IMR-90 (cell line): ENCODE measurements at regions not wholly inside any gene's neighbourhood (a gene's known extent, or its start where the extent isn't known, plus 50 kb on each side); places are given as distances from the start of the nearest gene placed in this dataset.

Source experiments
- ATAC-seq: fragments of 200-7000 bp; cut with Tn5 transposase; 2 replicates; pipeline ENCODE4 v1.9.1; 2020; ENCODE audit warnings: low read depth, mild to moderate bottlenecking, moderate library complexity
- BruUV-seq: library from RNA; stranded (reverse); fragments of 400-500 nt; replicated peaks from 2 replicates; lab custom pipeline; 2021; lab: Mats Ljungman, UMichigan
- CTCF ChIA-PET: fragments of 300-600 bp; formaldehyde crosslinking; extraction: SDS; loops from one replicate; lab custom pipeline; 2021; ENCODE audit warnings: antibody characterized with exemption; lab: Yijun Ruan, JAX
- POLR2A ChIA-PET: fragments of 300-600 bp; sonication (Branson Sonifier 250); formaldehyde crosslinking; loops from one replicate; lab custom pipeline; 2022; ENCODE audit warnings: antibody characterized with exemption; ENCODE audit not compliant: unreplicated experiment; lab: Charles Lee
- DNase-seq: peaks from one replicate; pipeline ENCODE4 v3.0.0; 2013
- H2AFZ ChIP-seq: replicated peaks from 2 replicates; pipeline ENCODE3; 2013; ENCODE audit warnings: low read length, mild to moderate bottlenecking; ENCODE audit not compliant: poor library complexity
- H2AK5ac ChIP-seq: 2 replicates; pipeline ENCODE4 v1.6.1; 2013; ENCODE audit warnings: low read depth, low read length, inconsistent platforms
- H2AK9ac ChIP-seq: replicated peaks from 2 replicates; pipeline ENCODE3; 2013; ENCODE audit warnings: mild to moderate bottlenecking, low read depth, low read length, moderate library complexity; ENCODE audit not compliant: poor library complexity
- H2BK120ac ChIP-seq: 2 replicates; pipeline ENCODE4 v1.6.1; 2013; ENCODE audit warnings: low read depth, low read length, inconsistent platforms
- H2BK15ac ChIP-seq: 3 replicates; pipeline ENCODE4 v1.6.1; 2013; ENCODE audit warnings: low read depth, low read length, inconsistent platforms
- H2BK20ac ChIP-seq: 2 replicates; pipeline ENCODE4 v1.6.1; 2013; ENCODE audit warnings: low read depth, mild to moderate bottlenecking, inconsistent platforms, low read length, moderate library complexity
- H2BK5ac ChIP-seq: 2 replicates; pipeline ENCODE4 v1.6.1; 2013; ENCODE audit warnings: mild to moderate bottlenecking, low read depth, low read length, inconsistent platforms; ENCODE audit not compliant: poor library complexity, severe bottlenecking
- H3K14ac ChIP-seq: replicated peaks from 2 replicates; pipeline ENCODE4 v1.6.1; 2013; ENCODE audit warnings: low read depth, low read length, inconsistent platforms
- H3K18ac ChIP-seq: 2 replicates; pipeline ENCODE4 v1.6.1; 2013; ENCODE audit warnings: low read depth, low read length, control low read depth
- H3K23ac ChIP-seq: 2 replicates; pipeline ENCODE4 v1.6.1; 2013; ENCODE audit warnings: low read depth, low read length, inconsistent platforms
- H3K27ac ChIP-seq: 2 replicates; pipeline ENCODE4 v1.5.1; 2013; ENCODE audit warnings: mild to moderate bottlenecking, control low read depth, low read length; ENCODE audit not compliant: insufficient read depth
- H3K27me3 ChIP-seq: 2 replicates; pipeline ENCODE4 v1.6.1; 2013; ENCODE audit warnings: low read length; ENCODE audit not compliant: control insufficient read depth, insufficient read depth
- H3K36me3 ChIP-seq: 2 replicates; pipeline ENCODE4 v1.6.1; 2013; ENCODE audit warnings: low read length, mixed read lengths; ENCODE audit not compliant: control insufficient read depth, insufficient read depth
- H3K4ac ChIP-seq: 2 replicates; pipeline ENCODE4 v1.6.1; 2013; ENCODE audit warnings: low read depth, low read length, inconsistent platforms
- H3K4me1 ChIP-seq: 2 replicates; pipeline ENCODE4 v1.6.1; 2013; ENCODE audit warnings: low read length, mixed read lengths; ENCODE audit not compliant: control insufficient read depth, insufficient read depth
- H3K4me2 ChIP-seq: 2 replicates; pipeline ENCODE4 v1.6.1; 2013; ENCODE audit warnings: low read depth, mild to moderate bottlenecking, control low read depth, low read length, moderate library complexity
- H3K4me3 ChIP-seq: 2 replicates; pipeline ENCODE4 v1.5.1; 2013; ENCODE audit warnings: low read depth, mild to moderate bottlenecking, control low read depth, low read length, moderate library complexity; ENCODE audit not compliant: insufficient read depth
- H3K56ac ChIP-seq: 2 replicates; pipeline ENCODE4 v1.6.1; 2013; ENCODE audit warnings: low read length, inconsistent platforms; ENCODE audit not compliant: insufficient read depth; ENCODE audit errors: extremely low read depth
- H3K79me1 ChIP-seq, 2 experiments: 2 replicates each; pipeline ENCODE4 v1.6.1; 2013; ENCODE audit warnings: low read length in 2 of 2, inconsistent platforms in 1 of 2, low read depth in 1 of 2
- H3K9ac ChIP-seq: 2 replicates; pipeline ENCODE4 v1.6.1; 2013; ENCODE audit warnings: low read depth, low read length, control low read depth
- H3K9me1 ChIP-seq: 2 replicates; pipeline ENCODE4 v1.6.1; 2013; ENCODE audit warnings: low read length, inconsistent platforms; ENCODE audit not compliant: insufficient read depth
- H3K9me3 ChIP-seq: 2 replicates; pipeline ENCODE4 v1.6.1; 2013; ENCODE audit warnings: low read length; ENCODE audit not compliant: control insufficient read depth, insufficient read depth
- H4K20me1 ChIP-seq: 2 replicates; pipeline ENCODE4 v1.6.1; 2013; ENCODE audit warnings: low read length, inconsistent platforms; ENCODE audit not compliant: insufficient read depth
- H4K5ac ChIP-seq: 2 replicates; pipeline ENCODE4 v1.6.1; 2013; ENCODE audit warnings: mild to moderate bottlenecking, low read depth, low read length, control low read depth
- H4K8ac ChIP-seq, 2 experiments: 2 replicates each; pipeline ENCODE4 v1.6.1; 2013; ENCODE audit warnings: low read depth in 2 of 2, low read length in 2 of 2, control low read depth in 1 of 2, inconsistent platforms in 1 of 2
- H4K91ac ChIP-seq: 2 replicates; pipeline ENCODE4 v1.6.1; 2013; ENCODE audit warnings: low read depth, low read length, inconsistent platforms; ENCODE audit not compliant: insufficient read depth
- BHLHE40 ChIP-seq: fragments of 150-350 bp; IDR thresholded peaks from 2 replicates; pipeline ENCODE4 v1.6.1; 2016; ENCODE audit warnings: mild to moderate bottlenecking, low read depth, low read length
- CEBPB ChIP-seq: IDR thresholded peaks from 2 replicates; pipeline ENCODE4 v1.6.1; 2012; ENCODE audit warnings: low read depth, low read length, improper control_type of control experiment
- CHD1 ChIP-seq: IDR thresholded peaks from 2 replicates; pipeline ENCODE4 v1.6.1; 2012; ENCODE audit warnings: low read depth, low read length, improper control_type of control experiment
- FOS ChIP-seq: fragments of 150-350 bp; IDR thresholded peaks from 2 replicates; pipeline ENCODE4 v1.6.1; 2016; ENCODE audit warnings: low read depth, low read length
- MAZ ChIP-seq: IDR thresholded peaks from 2 replicates; pipeline ENCODE4 v1.6.1; 2012; ENCODE audit warnings: low read depth, mild to moderate bottlenecking, low read length, improper control_type of control experiment, moderate library complexity, borderline replicate concordance
- MXI1 ChIP-seq: IDR thresholded peaks from 2 replicates; pipeline ENCODE4 v1.6.1; 2012; ENCODE audit warnings: low read depth, mild to moderate bottlenecking, low read length, moderate library complexity, borderline replicate concordance
- NFE2L2 ChIP-seq: fragments of 150-350 bp; IDR thresholded peaks from 2 replicates; pipeline ENCODE4 v1.6.1; 2016; ENCODE audit warnings: low read depth, mild to moderate bottlenecking, low read length
- POLR2A ChIP-seq: IDR thresholded peaks from 2 replicates; pipeline ENCODE4 v1.6.1; 2012; ENCODE audit warnings: mild to moderate bottlenecking, low read depth, low read length
- RAD21 ChIP-seq: IDR thresholded peaks from 2 replicates; pipeline ENCODE4 v1.6.1; 2012; ENCODE audit warnings: low read length, improper control_type of control experiment
- RCOR1 ChIP-seq: IDR thresholded peaks from 2 replicates; pipeline ENCODE4 v1.6.1; 2012; ENCODE audit warnings: mild to moderate bottlenecking, low read length, improper control_type of control experiment; ENCODE audit not compliant: insufficient replicate concordance
- RFX5 ChIP-seq: IDR thresholded peaks from 2 replicates; pipeline ENCODE4 v1.8.0; 2012; ENCODE audit warnings: low read depth, mild to moderate bottlenecking, low read length, moderate library complexity
- WGBS, 2 experiments: methylation state at CpG; one replicate each; pipeline versions ENCODE4 v1.1.5 to v1.1.7; 2013; ENCODE audit warnings: missing lambda C conversion rate in 2 of 2; ENCODE audit not compliant: insufficient read length in 1 of 2; ENCODE audit errors: extremely low coverage in 2 of 2; 5-methylcytosine and 5-hydroxymethylcytosine counted together
- dilution Hi-C: fragments of 300-500 bp; cut with HindIII; formaldehyde crosslinking; loops from one replicate; pipeline ENCODE4 v1.14.3; 2018; ENCODE audit warnings: low sequenced_read_pairs; ENCODE audit not compliant: unreplicated experiment
- in situ Hi-C: fragments of 300-500 bp; cut with MboI; formaldehyde crosslinking; loops from 3 replicates; pipeline ENCODE4 v1.14.3; 2019; ENCODE audit warnings: low sequenced_read_pairs, inconsistent platforms, mixed read lengths
- intact Hi-C: fragments of 100-400 bp; cut with micrococcal nuclease; formaldehyde crosslinking; loops from 2 replicates; pipeline ENCODE4 v1.10.0; 2022
- TF ChIP-seq, protein P1 (sequence below): fragments of 150-350 bp; IDR thresholded peaks from 2 replicates; pipeline ENCODE4 v1.6.1; 2017; ENCODE audit warnings: mild to moderate bottlenecking, antibody characterized with exemption, low read length, low read depth
- TF ChIP-seq, protein P2 (sequence below): conservative IDR thresholded peaks from 2 replicates; pipeline ENCODE4 v1.5.1; 2012; ENCODE audit warnings: mild to moderate bottlenecking, low read depth, low read length, improper control_type of control experiment
- TF ChIP-seq, protein P3 (sequence below): fragments of 150-350 bp; IDR thresholded peaks from 2 replicates; pipeline ENCODE4 v1.6.1; 2016; ENCODE audit warnings: low read depth, mild to moderate bottlenecking, low read length, moderate library complexity, borderline replicate concordance

DNA sequence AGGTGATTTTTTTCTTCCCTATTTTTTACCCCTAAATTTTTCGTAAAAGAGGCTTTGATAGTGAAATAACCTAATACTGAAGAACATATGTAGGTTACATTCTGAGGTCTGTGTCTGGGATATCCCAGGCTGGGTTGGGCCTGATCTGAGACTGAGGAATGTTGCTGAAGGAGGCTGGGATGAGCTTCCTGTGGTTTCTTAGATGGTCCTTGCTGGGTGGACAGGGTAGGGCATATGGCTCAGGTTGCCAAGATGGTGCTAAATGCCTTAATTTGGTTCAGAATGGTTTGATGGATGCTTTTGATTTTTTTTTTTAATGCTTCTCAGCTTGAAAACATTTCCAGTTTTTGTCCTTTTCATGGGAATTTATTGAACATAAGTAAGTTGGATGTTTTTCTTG is 124.6 kb upstream of the PMCH start:
- no peak overlapping the region for H3K14ac ChIP-seq
- H3K23ac ChIP-seq = no peak overlapping the region
- H3K4me2 ChIP-seq = no peak overlapping the region
- TF ChIP-seq CEBPB = no peak
- no peak for TF ChIP-seq NFE2L2
- TF ChIP-seq, protein P1, sequence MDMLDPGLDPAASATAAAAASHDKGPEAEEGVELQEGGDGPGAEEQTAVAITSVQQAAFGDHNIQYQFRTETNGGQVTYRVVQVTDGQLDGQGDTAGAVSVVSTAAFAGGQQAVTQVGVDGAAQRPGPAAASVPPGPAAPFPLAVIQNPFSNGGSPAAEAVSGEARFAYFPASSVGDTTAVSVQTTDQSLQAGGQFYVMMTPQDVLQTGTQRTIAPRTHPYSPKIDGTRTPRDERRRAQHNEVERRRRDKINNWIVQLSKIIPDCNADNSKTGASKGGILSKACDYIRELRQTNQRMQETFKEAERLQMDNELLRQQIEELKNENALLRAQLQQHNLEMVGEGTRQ = no peak
- TF ChIP-seq BHLHE40 = no peak
- TF ChIP-seq RAD21 = no peak
- no peak for TF ChIP-seq RCOR1
- no peak for TF ChIP-seq RFX5
- TF ChIP-seq MXI1 = no peak
- no peak for TF ChIP-seq POLR2A
- TF ChIP-seq MAZ = no peak
- TF ChIP-seq, protein P2, sequence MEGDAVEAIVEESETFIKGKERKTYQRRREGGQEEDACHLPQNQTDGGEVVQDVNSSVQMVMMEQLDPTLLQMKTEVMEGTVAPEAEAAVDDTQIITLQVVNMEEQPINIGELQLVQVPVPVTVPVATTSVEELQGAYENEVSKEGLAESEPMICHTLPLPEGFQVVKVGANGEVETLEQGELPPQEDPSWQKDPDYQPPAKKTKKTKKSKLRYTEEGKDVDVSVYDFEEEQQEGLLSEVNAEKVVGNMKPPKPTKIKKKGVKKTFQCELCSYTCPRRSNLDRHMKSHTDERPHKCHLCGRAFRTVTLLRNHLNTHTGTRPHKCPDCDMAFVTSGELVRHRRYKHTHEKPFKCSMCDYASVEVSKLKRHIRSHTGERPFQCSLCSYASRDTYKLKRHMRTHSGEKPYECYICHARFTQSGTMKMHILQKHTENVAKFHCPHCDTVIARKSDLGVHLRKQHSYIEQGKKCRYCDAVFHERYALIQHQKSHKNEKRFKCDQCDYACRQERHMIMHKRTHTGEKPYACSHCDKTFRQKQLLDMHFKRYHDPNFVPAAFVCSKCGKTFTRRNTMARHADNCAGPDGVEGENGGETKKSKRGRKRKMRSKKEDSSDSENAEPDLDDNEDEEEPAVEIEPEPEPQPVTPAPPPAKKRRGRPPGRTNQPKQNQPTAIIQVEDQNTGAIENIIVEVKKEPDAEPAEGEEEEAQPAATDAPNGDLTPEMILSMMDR = no peak
- TF ChIP-seq, protein P3, sequence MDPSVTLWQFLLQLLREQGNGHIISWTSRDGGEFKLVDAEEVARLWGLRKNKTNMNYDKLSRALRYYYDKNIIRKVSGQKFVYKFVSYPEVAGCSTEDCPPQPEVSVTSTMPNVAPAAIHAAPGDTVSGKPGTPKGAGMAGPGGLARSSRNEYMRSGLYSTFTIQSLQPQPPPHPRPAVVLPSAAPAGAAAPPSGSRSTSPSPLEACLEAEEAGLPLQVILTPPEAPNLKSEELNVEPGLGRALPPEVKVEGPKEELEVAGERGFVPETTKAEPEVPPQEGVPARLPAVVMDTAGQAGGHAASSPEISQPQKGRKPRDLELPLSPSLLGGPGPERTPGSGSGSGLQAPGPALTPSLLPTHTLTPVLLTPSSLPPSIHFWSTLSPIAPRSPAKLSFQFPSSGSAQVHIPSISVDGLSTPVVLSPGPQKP = no peak
- no peak for TF ChIP-seq CHD1
- no peak for TF ChIP-seq FOS
- H3K27ac ChIP-seq = no peak overlapping the region
- no peaks in the 10 kb centered on the region for H3K27me3 ChIP-seq
- DNase-seq = no peak
- CTCF ChIA-PET = no interaction called here
- no peak overlapping the region for H2AK5ac ChIP-seq
- no peaks in the 10 kb centered on the region for H3K79me1 ChIP-seq
- no CpG with 5 or more reads among the region's 1 CpG for WGBS, 2 experiments
- H4K91ac ChIP-seq = no peak overlapping the region
- BruUV-seq = no TSS peak
- H3K56ac ChIP-seq = no peak overlapping the region
- H3K36me3 ChIP-seq = no peaks in the 10 kb centered on the region
- no peak overlapping the region for H3K4ac ChIP-seq
- H3K9me3 ChIP-seq = no peaks in the 10 kb centered on the region
- in situ Hi-C loops = loop anchor here (25.0 kb wide), 1 partner anchor 165 kb away; the partner anchor contains the start of gene IGF1
- intact Hi-C loops = no loop called here
- H2BK20ac ChIP-seq = no peak overlapping the region
- H2BK5ac ChIP-seq = no peak overlapping the region
- H3K4me1 ChIP-seq = no peaks in the 10 kb centered on the region
- no peak for ATAC-seq
- no peak overlapping the region for H2AK9ac ChIP-seq
- H3K4me3 ChIP-seq = no peak overlapping the region
- POLR2A ChIA-PET = no interaction called here
- no peak overlapping the region for H2AFZ ChIP-seq
- no peak overlapping the region for H4K5ac ChIP-seq
- no peak overlapping the region for H3K18ac ChIP-seq
- H2BK15ac ChIP-seq = no peak overlapping the region
- no peaks in the 10 kb centered on the region for H4K20me1 ChIP-seq
- no peak overlapping the region for H4K8ac ChIP-seq
- H2BK120ac ChIP-seq = no peak overlapping the region
- H3K9me1 ChIP-seq = no peaks in the 10 kb centered on the region
- dilution Hi-C loops = no loop called here
- H3K9ac ChIP-seq = no peak overlapping the region
